ENCODE measurements at regions not wholly inside any gene's neighbourhood (a gene's known extent, or its start where the extent isn't known, plus 50 kb on each side); places are given as distances from the start of the nearest gene placed in this dataset.

DNA sequence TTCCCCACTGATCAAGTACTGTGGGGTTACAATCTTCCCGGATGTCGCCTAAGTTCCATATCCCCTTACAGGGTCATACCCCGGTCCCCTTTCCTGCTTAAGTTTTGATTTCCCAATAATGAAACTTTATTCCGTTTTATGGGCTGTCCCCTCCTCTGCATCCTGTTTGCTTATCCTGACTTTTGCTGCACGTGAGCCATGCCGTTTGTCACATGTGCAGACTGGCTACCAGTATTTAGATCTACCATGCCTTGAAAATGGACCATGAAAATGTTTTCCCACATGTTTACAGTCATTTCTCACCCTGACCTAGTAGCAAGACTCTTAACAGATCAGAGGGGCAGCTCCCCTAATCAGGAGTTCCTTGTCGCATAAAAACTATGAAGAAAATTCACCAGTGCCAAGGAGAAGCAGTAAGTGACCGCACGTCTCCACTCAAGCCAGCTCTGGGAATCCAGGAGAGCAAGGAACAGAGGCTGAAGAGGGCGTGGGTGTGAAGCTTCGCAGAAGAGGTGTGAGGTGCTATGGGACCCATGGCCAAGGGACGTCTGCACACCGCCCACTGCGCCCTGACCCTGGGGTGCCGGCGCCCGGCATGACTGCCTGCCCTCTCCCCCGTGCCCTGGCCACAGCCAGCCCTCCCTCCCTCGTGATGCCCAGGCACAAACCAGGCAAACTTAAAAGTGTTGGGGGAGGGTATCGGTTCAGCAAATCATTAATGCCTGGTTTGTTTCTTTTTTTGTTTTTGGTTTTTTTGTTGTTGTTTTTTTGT, 440.8 kb upstream of the SALL3 start:
- no peak for DNase-seq (ENCODE audit: low spot score)

- DNase-seq (ENCODE audit: low spot score) = no peak
These were observed 438.7 kb upstream of the SALL3 start for GRCh38 chr18:78540636-78541529.

DNA sequence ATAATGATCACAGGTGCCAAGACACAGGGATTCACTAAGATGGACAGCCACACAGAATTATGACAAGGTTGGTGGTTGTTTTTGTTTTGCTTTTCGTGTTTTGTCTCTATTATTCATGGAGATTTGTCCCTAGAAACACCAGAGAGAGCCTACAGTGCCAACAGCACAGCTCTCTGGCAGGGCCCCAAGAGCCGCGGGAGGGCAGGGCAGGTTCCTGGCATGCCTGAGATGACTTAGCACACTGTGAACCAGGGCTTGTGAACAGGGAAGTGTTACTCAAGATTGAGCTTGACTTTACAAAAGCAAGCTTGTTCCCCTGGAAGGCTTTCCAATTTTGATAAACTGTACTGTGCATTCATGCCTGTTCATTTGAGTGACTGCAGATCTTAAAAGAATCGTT, 437.4 kb upstream of the SALL3 start:
- peak; percentile 73 for DNase-seq (ENCODE audit: low spot score)

GRCh38 chr18:78543201-78543725, 436.4 kb upstream of the SALL3 start:
- DNase-seq (ENCODE audit: low spot score) = no peak

DNA sequence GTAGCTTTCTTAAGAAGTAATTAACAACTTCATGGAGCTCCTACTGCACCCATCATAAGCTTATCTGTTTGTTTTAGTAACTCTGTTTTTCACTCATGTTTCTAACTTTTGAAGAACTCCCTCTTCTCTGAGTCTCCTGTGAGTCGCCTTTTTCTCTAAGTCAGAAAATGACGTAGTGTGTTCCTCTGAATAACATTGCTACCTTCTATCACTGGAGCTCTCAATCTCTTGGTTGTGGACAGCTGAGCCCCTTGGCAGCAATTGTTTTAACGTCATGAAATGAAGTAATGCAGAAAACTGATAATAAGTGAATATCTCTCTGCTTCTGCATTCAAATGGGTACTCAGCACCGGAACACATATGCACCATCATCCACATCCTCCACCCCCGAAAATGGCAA, 433.3 kb upstream of the SALL3 start:
- DNase-seq (ENCODE audit: low spot score) = no peak

DNA sequence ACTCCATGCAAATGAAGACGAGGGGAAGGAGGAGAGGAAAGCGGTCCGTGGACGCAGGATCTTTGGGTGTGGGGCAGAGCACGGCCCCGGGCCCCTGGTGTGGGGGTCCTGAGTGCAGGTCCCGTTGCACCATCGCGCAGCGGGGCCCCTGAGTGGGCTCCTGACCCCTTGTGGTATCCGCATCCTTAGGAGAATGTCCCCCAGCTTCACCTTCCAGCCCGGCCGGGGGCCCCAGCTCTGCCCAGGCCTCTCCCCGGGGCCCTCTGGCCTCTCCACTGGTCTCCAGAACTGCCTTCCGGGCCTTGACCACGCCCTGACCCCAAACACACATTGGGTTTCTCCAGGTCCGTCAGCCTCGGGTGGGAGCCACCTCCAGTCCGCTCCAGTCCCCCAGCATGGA, 431.8 kb upstream of the SALL3 start:
- DNase-seq (ENCODE audit: low spot score) = no peak

- DNase-seq (ENCODE audit: low spot score) = no peak
These were observed 431.2 kb upstream of the SALL3 start for GRCh38 chr18:78548261-78549058.

DNA sequence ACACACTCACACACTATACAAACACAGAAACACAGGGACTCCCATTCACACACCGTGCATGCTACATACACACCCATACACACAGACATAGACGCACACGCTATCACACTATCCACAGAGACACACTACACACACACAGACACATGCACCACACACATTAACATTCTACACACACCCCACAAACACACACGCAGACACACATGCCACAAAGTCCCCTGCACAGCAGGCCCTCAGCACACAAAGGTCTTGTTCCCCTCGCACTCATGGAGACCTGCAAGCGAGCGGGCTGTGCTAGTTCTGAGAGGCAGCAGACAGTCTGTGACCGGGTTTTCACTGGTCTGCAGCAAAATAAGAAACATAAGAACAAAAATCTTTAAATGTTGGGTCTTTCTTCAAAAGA, 429.6 kb upstream of the SALL3 start:
- no peak for DNase-seq (ENCODE audit: low spot score)

DNA sequence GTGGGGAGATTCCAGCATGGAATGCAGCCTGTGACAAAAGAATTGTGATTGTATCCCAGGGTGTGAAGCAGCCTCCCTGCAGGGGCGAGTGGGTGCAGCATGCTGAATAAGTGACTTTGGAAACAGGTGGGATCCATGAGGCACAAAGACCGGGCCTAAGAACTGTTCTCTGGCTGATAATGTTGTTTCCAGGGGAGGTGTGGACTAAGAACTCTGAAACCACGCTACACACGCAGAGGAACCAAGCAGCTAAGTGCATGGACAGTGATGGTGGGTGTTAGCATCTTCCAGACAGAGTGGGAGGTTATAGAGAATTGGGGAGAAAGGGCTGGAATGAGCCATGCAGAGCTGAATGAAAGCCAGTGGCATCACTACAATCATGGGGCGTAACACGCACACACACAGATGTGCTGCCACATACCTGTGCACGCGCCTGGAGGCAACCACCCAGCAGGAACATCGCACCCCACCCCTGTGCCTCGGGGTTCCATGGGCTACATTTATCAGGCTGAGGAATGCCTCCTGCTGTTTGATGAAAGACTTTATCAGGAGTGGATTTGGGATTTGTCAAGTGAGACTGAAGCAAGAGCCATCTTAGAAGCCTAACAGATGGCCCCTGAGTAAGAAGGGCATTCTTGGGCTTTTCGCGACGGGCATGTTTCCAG, 424.5 kb upstream of the SALL3 start:
- no peak for DNase-seq (ENCODE audit: low spot score)

DNA sequence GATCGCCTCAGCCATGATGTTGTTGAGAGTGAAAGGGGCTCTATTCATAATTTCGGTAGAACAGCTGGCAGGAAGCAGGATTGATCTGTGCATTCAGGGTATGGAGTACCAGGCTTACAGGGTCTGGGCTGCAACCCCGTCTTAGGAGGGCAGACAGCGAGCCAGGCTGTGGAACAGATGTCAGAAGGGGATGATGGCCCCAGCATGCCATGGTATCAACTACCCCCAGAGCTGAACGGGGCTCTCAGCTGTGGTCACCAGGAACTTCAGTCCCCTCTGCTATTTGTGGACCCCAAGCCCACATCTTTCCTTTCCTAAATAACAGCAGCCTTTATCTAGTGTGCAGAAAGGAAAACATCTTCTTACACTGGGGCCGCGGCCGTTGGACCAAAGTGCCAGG, 422.2 kb upstream of the SALL3 start:
- DNase-seq (ENCODE audit: low spot score) = no peak

DNA sequence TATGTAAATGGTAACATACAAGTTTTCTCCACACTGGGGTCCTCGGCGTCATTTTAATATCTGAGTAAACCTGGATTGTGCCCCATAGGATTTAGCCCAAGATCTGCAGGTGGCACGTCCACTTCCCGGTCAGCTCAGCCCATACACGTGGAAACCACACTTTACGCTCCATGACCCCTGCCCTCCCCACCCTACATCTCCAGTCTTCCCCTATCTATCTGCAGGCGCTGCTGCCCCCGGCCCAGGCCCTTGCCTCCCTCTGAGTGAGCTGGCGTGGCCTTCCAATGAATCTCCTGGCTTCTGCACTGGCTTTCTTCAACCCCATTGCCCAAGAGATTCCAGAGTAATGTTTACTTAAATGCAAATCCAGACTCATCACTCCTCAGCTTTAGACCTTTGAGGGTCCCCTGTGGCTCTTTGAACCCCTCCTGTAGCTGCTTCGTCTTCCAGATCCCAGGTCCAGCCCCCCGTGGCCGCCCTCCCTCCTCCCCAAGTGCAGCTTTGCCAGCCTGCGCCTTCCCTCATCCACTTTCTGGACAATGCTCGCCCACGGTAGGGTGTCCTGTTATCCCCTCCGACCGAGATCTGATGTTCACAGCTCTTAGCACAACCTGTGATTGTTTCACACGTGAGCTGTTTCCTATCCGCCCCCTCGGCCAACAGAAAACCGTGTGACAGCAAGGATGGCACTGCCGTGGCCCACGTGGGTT, 421.4 kb upstream of the SALL3 start:
- no peak for DNase-seq (ENCODE audit: low spot score)

DNA sequence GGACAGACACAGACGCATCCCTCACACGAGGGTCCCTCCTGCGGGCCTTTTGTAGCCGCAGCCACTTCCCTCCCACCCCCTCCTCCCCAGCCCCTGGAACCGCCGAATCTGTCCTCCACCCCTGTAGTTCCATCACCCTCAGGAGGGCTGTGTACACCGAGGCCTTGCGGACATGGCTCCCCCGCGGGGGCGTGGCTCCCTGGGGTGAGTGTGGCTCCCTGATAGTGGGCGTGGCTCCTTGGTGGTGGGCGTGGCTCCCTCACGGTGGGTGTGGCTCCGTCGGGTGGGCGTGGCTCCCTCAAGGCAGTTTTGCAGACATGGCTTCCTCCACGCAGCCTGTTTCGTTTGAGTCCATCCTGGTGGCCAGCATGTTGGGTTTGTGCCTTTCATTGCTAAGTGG, 420.7 kb upstream of the SALL3 start:
- no peak for DNase-seq (ENCODE audit: low spot score)

DNA sequence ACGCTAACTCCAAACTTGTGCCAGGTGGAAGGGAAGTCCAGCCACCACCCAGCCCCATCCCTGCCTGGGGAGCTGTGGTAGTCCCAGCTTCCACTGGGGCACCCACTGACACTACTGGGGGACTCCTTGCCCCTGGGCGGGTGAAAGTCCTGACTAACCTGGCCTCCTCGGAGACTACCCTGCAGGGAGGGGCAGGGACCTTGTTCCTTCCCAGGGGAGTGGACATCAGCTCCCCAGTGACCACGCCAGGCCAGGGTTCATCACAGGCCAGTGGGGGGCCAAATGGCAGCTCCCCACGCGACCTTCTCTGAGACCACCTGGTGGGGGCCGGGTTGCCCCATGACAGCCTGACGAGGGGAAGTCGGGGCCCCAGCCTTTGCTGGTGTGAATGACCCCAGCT, 420.0 kb upstream of the SALL3 start:
- DNase-seq (ENCODE audit: low spot score) = no peak

GRCh38 chr18:78561757-78562510, 417.7 kb upstream of the SALL3 start:
- no peak for DNase-seq (ENCODE audit: low spot score)

GRCh38 chr18:78562531-78562961, 417.1 kb upstream of the SALL3 start:
- DNase-seq (ENCODE audit: low spot score) = no peak

DNA sequence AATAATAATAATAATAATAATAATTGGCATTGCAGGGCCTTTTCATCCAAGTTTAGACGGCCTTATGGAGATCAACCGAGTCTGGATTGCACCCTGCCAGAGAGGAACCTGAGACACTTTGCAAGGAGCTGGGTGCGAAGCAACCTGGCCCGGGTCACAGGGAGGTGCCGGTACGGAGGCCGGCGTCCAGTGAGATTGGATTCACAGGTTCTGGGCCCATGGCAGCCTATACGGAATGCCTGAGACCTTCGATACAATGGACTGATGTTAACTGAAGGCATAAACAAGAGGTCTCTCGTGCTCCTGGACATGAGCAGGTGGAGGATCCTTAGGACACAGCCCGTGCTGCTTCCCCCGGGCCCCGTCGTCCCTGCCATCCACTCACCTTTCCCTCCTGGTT, 416.5 kb upstream of the SALL3 start:
- no peak for DNase-seq (ENCODE audit: low spot score)

GRCh38 chr18:78564030-78564429, 415.6 kb upstream of the SALL3 start:
- no peak for DNase-seq (ENCODE audit: low spot score)

- DNase-seq (ENCODE audit: low spot score) = no peak
These were observed 415.1 kb upstream of the SALL3 start for GRCh38 chr18:78564518-78564917.

DNA sequence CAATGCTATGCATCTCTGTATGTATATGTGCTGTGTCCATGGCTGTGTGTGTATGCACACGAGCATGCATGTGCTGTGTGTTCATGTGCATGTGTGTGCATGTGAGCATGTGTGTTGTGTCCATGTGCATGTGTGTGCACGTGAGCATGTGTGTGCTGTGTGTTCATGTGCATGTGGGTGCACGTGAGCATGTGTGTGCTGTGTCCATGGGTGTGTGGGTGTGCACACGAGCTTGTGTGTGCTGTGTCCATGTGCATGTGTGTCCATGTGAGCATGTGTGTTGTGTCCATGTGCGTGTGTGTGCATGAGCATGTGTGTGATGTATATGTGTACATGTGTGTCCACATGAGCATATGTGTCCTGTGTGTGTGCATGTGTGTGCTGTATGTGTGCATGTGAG, 414.4 kb upstream of the SALL3 start:
- no peak for DNase-seq (ENCODE audit: low spot score)

DNA sequence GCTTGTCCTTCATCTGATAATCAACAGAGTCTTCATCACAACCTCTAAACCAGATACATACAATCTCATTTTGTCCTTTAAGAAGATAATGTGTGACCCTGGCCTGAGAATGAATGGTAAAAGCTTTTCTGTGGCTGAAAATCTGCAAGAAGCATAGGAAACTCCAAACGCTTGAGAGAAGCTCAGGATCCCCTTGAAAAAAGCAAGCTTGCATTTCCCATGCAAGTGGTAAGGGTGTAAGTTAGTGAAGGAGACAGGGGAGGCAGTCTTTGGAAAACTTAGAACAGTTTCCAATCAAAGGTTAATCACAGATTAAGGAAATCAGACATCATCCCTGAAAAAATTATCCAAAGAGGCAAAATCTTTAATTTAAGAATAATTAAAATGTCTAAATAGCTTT, 413.6 kb upstream of the SALL3 start:
- no peak for DNase-seq (ENCODE audit: low spot score)
